ENCODE measurements at regions not wholly inside any gene's neighbourhood (a gene's known extent, or its start where the extent isn't known, plus 50 kb on each side); places are given as distances from the start of the nearest gene placed in this dataset.

GRCh38 chr3:187454085-187454815 lies 86.1 kb downstream of the RTP4 start:
- TF ChIP-seq CTCF (IDR thresholded peaks at IDR 0.05) (no peak), POLR2A (IDR thresholded peaks at IDR 0.05) (no peak), POLR2AphosphoS5 (IDR thresholded peaks at IDR 0.05) (no peak), EP300 (IDR thresholded peaks at IDR 0.05) (no peak)
